ENCODE measurements at regions not wholly inside any gene's neighbourhood (a gene's known extent, or its start where the extent isn't known, plus 50 kb on each side); places are given as distances from the start of the nearest gene placed in this dataset.
"Not testable (repeated sequence)": the region's sequence is repeated elsewhere in the genome, so short reads cannot be mapped to it uniquely, and the experiment has no call there.

DNA sequence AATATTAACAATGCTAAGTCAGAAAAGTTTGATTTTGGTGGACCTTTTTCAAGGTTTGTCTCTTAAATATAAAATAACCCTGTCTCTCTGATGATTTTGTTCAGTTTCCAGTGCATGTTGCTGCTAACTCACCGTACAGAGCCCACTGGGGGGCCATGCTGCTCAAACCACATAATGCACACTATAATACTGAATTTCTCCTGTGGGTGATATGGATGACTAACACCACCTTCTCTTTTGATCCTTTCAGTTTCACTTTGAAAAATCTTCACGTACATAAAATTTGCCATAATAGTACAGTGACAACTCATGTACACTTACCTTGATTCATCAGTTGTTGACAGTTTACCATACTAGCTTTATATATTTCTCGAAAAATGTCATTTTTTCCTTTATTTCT lies 506.6 kb upstream of the MAN1A1 start:
- no peak for DNase-seq

DNA sequence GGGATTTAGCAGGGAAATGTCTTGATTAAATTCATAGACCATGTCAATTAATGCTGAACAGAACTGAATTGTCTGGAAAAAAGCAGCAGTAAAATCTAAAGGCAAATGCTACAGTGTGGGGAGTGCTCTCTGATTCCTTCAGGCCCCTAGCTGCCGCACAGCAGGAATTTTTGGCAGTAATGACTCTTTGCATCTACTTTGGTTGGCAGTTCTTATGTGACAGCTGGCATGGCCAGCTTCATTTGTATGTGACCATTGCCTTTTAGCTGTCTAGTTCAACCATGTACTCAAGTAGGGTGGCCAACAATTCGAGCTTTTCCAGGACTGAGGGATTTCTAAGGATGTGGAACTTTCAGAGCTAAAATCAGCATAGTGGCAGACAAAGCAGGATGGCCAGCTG lies 499.1 kb upstream of the MAN1A1 start:
- DNase-seq = no peak

DNA sequence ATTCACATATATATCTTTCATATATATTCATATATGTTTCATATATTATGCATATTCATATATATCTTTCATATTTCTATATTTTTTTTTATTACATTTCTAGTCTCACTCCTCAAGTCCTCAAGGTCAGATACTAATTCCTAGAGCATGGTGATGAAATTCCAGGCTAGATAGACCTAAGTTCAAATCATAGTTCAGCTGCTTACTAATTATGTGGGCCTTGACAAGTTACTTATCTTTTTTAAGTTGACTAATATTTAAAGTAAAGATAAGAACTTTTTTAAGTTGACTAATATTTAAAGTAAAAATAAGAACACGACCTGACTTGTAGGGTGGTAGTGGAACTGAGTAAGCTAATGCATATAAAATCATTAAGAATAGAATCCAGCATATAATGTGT lies 495.6 kb upstream of the MAN1A1 start:
- DNase-seq = no peak

DNA sequence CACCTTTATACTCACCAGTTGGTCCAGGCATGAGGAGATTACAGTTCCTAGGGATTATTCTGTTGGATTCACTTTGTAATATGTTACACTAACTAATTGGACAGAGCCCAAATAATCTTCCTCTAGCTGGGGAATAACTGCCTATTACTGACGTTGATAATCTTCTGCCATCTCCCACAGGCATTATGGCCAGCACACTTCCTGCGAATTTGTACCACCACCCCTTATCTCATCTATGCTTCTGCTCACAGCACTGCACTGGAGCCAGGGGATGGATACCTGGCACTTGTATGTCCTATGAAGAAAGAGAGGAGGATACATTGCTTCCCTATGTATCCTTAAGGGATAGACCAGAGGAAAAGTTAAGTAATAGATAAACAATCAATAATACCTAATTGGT lies 494.8 kb upstream of the MAN1A1 start:
- no peak for DNase-seq

DNA sequence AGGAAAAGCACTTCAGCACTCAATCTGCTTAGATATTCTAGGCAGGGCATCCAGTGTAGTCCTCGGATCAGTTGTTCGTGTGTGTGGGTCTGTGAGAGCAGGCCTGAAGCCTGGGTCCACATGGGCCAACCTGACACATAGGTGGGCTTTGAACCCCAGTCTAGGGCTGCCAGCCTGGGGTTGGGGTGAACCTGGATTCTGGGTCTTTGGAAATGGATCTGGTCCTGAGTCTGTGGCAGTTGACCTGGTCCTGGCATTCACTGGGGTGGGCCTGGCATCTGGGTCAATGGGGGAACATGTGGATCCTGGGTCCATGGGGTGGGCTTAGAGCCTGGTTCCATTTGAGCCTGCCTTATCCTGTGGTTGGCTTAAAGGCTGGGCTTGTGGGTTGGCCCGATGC lies 492.6 kb upstream of the MAN1A1 start:
- DNase-seq = no peak

DNA sequence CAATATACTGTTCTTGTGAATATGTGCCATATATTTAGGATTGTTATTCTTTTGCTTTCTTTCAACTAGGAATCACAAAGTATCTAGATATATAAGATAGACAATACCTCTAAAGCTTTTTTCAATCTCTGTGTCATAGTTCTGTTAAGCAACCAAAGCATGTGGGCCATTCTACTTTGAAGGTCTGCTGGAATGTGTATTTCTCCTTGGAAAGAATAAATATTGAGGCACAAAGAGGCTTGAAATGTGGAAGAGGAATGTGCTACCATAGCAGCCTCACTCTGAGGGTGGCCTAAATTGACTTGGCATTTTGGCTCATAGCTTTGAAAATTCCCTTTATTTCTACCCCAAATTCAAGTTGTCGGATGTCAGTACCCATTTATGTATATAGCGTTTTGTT lies 488.5 kb upstream of the MAN1A1 start:
- no peak for DNase-seq

DNA sequence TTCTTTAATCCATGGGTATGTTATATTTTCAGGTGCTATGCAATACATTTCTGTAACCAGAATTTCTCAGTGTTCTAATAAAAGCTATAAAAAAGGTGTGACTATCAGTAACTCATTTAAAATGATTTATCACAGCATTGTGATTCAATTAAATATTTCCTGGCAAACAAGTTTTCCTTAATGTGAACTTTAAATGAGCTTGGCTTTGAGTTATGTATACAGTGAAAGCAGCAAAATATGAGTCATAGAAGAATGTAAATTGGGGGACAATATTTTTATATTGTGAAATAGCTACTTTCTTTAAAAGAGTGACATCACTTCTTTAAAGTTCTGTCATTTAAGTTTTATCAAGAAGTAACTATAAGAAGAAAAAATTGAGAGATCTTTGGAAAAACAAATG lies 484.9 kb upstream of the MAN1A1 start:
- no peak for DNase-seq

DNA sequence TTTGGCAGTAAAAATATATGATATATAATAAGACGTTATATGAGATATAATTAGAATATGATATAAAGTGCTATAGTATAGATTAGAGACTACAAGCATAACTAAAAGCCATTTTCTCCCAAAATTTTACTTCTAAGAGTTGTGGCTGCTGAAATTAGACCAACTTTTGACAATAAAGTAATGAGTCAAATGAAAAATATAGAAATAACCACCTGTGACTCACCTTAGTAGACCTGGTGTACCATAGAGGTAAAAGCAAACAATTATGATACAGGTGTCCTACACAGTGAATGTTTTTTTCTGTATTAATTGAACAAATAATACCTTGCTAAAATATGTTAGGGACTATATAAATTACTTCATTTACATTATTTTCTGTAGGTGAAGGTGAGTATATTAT lies 482.9 kb upstream of the MAN1A1 start:
- DNase-seq = no peak

DNA sequence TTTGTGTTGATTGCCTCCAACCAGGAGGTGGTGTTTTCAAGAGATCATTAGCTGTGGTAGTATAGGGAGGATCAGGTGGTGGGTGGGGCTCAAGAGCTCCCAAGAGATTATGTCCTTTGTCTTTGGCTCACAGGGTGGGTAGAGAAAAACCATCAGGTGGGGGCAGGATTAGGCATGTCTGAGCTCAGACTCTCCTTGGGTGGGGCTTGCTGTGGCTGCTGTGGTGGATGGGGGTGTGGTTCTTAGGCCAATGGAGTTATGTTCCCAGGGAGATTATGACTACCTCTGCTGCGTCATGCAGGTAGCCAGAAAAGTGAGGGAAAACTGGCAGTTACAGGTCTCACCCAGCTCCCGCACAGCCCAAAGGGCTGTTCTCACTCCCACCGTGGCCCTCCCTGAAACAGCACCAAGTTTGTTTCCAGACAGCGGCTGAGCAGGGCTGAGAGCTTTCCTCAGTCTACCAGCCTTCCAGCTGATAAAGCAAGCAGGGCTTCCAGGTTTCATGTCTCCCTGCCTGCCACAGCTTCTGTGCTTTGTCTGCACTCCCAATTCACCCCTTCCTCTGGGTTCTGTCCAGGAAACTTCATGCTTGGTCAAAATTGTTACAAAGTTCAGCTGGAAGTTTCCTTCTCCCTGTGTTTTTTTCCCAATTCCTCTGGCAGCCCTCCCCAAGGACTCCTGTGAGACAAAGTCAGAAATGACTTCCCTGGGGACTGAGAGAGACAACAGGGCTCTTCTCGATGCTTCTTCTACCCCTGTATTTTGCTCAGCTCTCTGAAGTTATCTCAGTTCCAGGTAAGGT lies 481.1 kb upstream of the MAN1A1 start:
- DNase-seq = no peak

DNA sequence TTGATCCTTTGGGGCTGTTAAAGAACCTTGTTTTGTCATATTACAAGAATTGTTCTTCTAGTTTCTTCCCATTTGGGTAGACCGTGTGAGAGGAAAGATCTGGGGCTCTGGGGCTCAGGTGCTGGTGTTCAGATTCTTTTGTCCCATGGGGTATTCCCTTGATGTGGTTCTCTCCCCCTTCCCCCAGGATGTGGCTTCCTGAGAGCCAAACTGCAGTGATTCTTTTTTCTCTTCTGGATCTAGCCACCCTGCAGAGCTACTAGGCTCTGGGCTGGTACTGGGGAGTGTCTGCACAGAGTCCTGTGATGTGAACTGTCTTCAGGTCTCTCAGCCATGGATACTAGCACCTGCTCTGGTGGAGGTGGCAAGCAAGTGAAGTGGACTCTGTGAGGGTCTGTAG lies 480.5 kb upstream of the MAN1A1 start:
- no peak for DNase-seq

DNA sequence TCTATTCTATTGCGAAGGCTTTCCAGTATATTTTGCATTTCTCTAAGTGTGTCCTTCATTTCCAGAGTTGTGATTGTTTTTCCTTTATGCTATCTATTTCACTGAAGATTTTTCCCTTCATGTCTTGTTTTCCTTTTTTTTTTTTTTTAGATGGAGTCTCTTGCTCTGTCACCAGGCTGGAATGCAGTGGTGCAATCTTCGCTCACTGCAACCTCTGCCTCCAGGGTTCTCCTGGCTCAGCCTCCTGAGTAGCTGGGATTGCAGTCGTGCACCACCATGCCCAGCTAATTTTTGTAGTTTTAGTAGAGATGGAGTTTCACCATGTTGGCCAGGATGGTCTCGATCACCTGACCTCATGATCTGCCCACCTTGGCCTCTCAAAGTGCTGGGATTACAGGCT lies 479.9 kb upstream of the MAN1A1 start:
- DNase-seq = not testable (repeated sequence)

DNA sequence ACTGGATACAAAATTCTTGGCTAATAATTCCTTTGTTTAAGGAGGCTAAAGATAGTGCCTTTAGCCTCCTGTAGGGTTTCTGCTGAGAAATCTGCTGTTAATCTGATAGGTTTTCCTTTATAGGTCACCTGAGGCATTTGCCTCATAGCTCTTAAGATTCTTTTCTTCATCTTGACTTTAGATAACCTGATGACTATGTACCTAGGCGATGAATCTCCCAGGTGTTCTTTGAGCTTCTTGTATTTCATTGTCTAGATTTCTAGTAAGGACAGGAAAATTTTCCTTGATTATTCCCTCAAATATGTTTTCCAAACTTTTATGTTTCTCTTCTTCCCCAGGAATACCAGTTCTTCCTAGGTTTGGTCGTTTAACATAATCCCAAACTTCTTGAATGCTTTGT lies 479.4 kb upstream of the MAN1A1 start:
- no peak for DNase-seq

DNA sequence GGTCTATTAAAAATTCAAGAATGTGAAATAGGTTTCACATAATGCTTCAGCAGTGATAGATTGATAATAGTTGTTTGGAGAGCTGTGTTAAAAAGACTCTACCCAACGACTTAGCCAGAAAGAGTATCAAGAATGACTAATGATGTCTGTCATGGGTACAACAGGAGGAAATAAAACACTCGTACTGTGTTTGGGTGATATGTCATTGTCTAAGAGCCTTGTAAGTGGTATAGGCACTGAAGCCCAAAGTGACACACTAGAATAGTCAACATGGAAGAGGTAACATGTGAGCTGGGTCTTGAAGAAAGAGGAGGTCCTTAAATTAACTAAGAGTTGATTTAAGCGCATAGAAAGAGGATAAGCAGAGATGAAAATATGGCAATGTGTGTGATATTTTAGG lies 471.8 kb upstream of the MAN1A1 start:
- no peak for DNase-seq

DNA sequence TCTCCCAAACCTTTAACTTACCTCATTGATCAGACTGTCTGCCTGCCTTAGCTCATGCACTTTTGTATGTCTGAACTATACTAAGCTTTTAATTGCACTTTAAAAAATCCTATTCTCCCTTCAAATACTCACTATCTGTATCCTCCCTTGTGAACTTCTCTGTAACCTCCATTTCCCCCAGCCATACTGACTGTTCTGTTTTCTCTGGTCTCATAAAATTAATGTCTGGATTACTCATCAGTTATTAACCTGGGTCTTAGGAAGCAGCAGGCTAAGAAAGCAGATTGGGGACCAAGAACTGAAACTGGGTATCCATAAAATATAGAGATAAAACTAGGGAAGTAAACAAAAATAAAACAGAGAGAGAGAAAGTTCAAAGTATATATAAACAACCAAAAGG lies 469.3 kb upstream of the MAN1A1 start:
- no peak for DNase-seq

DNA sequence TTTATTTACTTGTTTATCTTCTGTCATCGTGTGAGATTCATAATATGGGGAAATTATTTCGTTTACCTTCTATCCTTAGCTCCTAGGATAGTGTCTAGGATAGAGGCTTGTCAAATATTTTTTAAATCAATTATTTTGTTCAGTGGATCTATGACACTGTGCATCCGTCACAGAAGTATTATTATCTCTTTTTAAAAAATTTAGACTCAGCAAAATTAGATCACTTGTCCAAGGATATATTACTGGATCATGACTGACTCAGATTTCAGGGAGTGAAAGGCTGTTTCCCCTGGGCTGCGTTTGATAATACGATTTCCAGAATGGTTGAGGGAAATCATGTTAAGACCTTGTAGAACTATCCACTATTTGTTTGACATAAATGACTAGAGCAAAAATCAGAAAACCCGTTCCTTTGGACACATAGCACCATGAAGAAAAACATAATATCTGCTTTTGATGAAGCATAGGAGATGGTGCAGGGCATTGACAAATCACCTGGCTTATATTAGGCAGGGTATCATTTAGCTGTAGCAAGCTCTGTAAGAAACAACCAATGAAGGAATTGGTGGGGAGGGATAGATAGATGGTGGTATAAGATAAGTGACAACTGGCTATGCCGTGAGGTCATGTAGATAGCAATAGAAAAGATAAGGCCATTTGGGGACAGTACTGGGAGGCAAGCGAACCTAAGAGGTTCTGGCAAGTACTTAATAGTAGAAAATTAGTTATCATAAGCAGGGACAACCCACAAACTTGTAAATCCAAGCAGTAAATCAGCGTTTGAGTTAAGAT lies 465.2 kb upstream of the MAN1A1 start:
- DNase-seq = no peak

DNA sequence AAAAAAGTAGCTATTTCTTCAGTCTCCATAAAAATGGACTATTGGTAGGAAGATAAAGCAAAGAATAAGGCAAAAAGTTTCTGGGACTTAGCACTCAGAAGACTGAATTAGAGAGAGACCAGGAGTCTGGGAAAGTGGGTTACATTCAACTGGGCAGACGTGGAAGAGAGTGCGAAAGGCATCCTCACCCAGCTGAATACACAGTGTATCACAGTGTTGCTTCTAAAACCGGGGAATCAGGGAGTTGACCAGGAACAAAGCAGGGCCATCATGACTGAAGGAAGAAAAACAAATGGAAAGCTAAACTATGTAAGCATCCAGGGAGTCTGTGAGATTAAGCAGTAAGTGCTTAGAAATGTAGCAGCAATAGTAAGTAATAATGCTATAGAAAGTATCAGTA lies 452.9 kb upstream of the MAN1A1 start:
- DNase-seq = no peak

DNA sequence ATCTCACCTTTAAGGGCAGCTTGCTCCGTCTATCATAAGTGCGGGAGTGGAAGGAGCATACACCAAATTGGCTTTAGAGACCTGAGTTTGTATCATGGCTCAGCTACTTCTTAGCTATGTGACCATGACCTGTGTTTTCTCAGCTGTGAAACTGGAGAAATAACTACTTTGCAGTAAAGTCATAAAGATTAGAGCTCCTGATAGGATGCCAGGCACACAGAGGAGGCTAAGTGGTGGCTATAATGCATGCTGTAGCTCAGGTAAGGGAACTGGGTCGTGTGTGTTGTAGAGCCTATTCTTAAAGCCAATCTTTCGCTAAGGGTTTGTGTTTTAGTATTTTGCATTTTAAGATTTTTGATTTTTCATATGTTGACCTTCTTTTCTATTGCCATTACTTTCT lies 451.5 kb upstream of the MAN1A1 start:
- DNase-seq = no peak

DNA sequence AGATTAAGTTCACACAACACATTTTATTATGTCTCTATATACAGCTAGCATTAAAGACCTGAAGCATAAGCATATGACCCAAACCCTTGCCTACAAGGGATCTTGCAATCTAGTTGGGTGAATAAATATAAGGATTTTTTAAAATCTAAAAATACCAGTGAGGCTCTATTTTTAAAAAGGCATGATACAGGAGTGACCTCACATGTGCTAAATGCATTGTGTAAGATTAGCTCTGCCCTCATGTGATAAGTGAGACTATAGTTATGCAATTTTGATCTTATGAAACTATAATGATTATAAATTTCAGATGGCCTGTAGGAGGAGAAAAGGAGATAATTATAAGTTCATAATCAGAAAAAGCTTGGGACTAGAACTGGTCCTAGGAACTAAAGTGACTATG lies 451.0 kb upstream of the MAN1A1 start:
- DNase-seq = no peak

DNA sequence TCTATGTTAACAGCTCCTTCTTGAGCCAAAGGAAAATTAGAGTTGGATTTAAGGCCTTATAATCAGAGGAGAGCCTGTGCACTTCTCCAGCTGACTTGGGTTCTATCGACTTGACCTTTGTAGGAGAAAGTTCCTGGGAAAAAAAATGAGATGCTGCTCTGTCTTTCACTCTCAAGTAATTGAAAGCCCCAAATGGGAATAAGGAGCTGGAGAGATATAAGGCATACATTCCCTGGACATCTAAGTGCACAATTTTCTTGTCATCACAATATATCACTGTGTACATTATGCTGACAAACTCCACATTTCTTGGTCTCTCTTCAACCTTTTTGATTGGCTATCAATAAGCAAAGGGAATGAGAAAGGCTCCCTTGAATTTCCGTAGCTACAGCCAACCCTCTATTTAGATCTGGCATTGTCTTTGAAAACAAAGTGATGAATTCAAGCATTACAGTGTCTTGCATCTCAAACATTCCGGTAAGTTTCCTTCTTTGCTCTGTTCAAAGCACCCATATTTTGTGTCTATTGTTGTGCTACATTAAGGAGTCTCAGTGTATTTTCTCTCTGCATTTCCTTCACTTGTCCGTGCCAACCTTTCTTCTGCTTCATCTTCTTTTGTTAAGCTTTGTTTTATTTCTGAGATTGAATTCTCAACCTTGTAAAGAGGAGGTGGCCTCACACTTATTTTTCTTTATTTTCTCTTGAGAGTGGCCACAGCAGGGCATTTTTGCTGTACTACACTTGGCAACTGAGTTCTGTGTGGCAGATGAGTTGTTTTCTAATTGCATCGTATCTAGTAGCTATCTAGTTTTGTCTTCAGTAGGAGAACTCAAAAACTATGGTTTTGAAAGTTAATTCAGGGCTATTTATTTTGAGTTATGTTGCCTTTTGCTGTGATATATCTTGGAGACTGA lies 450.3 kb upstream of the MAN1A1 start:
- no peak for DNase-seq

DNA sequence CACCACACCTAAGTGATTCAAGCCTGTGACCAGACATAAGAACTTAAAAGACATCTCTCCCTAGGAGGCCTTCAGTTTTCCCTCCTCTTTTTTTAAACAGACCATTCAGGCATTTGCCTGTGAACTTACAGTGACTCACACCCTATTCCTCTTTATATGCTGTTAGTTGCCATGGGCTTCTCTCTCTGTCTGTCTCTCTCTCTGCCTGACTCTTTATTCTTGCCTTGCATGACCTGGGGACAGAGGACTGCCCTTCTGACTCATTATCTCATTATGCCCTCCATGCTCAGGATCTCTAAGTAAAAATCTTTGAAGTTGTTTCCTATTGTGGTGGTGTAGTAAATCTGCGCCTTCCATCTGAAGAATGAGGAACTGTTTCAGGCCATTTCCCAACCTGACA lies 442.2 kb upstream of the MAN1A1 start:
- DNase-seq = no peak

DNA sequence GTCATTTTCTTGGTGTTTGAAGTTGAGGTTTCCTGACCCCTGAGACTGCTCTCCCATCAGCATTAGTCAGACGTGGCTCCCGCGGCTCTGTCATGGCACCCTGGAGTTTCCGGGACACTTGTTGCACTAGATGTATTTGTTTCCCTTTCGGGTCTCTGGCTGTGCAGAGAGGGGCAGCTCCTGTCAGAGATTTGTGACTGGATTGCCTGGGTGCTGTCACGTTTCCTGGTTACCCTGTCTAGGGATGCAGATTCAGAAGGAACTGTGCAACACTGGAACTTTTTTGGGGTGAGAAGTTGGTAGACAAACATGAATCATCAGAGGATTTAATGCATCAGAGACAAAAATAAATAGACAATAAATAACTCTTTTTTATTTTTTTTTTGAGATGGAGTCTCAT lies 431.8 kb upstream of the MAN1A1 start:
- DNase-seq = no peak

DNA sequence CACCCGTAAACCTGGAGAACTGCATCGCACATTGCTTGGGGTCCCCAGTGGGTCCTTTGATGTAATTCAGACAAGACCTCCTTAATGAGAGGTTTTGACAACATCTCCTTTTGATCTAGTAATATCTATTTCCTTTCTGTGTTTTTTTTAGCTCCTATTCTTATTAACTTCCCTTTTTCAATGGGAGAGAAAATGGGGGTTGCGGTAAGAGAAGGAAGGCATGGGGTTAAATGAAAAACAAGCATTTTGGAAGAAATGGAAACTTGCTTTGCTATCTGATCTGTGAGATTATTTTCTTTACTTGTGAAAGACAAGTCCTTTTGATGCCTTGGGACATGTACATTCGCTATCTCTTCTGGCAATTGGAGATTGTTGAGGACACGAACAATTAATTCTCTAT lies 418.6 kb upstream of the MAN1A1 start:
- DNase-seq = no peak

DNA sequence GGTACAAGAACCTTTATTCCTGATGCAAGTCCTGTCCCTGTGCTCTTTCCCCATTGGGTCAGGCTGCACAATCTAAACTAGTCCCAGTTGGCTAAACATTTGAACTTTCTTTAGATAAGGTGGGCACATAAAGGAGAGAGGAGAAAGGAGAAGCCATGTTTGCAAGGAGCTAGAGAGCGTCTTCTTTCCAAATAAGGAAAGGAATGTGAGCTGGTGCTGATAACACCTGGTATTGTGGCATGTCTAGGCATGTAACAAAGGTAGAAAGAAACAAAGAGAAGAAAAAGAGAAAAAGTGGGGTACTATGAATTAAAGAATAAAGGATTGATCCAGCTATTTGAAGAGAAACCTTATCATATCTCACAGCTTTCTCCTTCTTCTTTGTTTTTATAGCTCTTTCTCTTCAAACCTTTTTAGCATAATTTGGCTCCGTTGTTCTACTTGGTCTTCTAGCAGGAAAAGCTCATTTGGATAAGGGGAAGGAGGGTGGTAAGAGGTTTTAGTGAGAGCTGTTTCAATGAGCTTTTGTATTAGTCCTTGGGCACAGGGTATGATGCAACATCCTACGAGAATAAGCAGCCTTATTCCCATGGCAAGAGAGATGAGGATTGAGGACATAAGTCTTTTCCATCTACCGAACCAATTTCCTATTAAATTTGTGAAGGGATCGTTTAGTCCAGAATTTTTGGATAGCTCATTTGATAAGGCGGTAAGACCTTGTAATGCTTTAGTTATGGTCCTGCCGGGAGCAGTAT lies 415.5 kb upstream of the MAN1A1 start:
- no peak for DNase-seq

Measured in NCI-H1105 (cell line).